ENCODE measurements at regions not wholly inside any gene's neighbourhood (a gene's known extent, or its start where the extent isn't known, plus 50 kb on each side); places are given as distances from the start of the nearest gene placed in this dataset.

DNA sequence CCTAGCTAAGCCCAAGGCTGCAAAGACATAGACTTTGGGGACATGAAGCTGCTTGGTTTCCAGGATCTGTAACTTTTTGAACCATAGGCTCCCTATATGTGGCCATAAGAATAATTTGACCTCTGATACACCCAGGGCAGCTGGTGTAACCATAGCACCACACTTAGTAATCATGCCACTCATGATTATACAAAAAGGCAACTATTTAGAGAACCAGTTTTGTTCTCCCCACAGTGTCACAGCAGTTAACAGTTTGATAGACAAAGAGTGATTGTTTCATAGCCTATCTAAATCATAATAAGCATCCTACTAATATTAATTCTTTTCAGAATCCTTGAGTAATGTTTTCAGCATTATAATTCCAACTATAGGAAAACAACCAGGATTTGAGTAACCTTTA, 334.9 kb downstream of the NEK10 start:
- DNase-seq (ENCODE audit: low spot score) = no peak
- Histone ChIP-seq H3K4me2 (ENCODE audit: low read depth, low read length) (no peak overlapping the region), H3K9me3 (ENCODE audit: low read length) (no peaks in the 10 kb centered on the region), H3K4me3 (replicated peaks in 1 of 3; ENCODE audit: insufficient read depth in 1 of 3, low read depth in 2 of 3, low read length in 3 of 3) (no peak overlapping the region), H4K20me1 (ENCODE audit: insufficient read depth, low read length) (no peaks in the 10 kb centered on the region), H3K79me2 (ENCODE audit: insufficient read depth, low read length) (no peaks in the 10 kb centered on the region), H3K36me3 (replicated peaks in 1 of 2; ENCODE audit: control insufficient read depth in 1 of 2, insufficient read depth in 2 of 2, low read length in 2 of 2) (no peaks in the 10 kb centered on the region), H3K27me3 (ENCODE audit: control insufficient read depth in 1 of 2, insufficient read depth in 2 of 2, low read length in 2 of 2) (no peaks in the 10 kb centered on the region), H3K27ac (ENCODE audit: extremely low read length, insufficient read depth, low read length) (no peak overlapping the region), H3K4me1 (ENCODE audit: insufficient read depth, low read length) (no peaks in the 10 kb centered on the region), H3K9ac (ENCODE audit: insufficient read depth, low read depth, low read length) (no peak overlapping the region), H2AFZ (ENCODE audit: low read length) (no peak overlapping the region)
- no TSS peak for BruUV-seq (replicated peaks)
- in situ Hi-C loops (cut with HindIII; ENCODE audit: extremely low pct_ligation_motif_present, low pct_unique_long_range_greater_than_20kb) = no loop called here
- FAIRE-seq = no peak
- TF ChIP-seq CEBPB (IDR thresholded peaks at IDR 0.05; ENCODE audit: borderline replicate concordance, low read depth, low read length) (no peak), ZNF513 (CRISPR knock-in tag; conservative IDR thresholded peaks at IDR 0.05) (no peak), EED (CRISPR knock-in tag; IDR thresholded peaks at IDR 0.05) (no peak), ZNF546 (CRISPR knock-in tag; conservative IDR thresholded peaks at IDR 0.05) (no peak), ZFP62 (CRISPR knock-in tag; IDR thresholded peaks at IDR 0.05) (no peak), ZNF639 (CRISPR knock-in tag; conservative IDR thresholded peaks at IDR 0.05) (no peak), AGO2 (optimal IDR thresholded peaks at IDR 0.05; ENCODE audit: low read depth, low read length) (no peak)
- ChIA-PET CTCF (ENCODE audit: low intra/inter-chr PET ratio, low total read pairs) (no interaction called here), POLR2A (no interaction called here)
- intact Hi-C loops (cut with micrococcal nuclease; ENCODE audit: unreplicated experiment) = no loop called here
- ATAC-seq = no peak

DNA sequence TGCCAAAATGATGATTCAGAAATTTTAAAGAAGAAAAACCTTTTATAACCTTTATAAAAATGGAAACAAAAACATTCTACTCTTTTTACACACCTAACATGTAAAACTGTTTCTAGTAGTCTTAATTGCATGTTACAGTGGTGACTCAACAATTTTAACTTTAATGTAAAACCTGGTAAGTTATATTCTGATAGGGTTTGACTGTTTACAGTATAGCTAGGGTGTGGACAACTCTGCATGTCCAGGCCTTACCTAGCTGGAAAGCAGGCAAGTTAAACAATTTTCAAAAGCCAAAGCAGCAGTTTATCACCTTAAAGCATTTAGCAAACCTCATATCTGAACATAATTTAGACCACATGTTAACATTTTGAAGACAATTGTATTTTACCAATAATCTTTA, 328.5 kb downstream of the NEK10 start:
- no peak for ATAC-seq
- no peaks in the 10 kb centered on the region for H4K20me1 ChIP-seq (ENCODE audit: insufficient read depth, low read length)
- TF ChIP-seq CENPT (CRISPR knock-in tag; IDR thresholded peaks at IDR 0.05; ENCODE audit: low read depth) (no peak), WIZ (CRISPR knock-in tag; IDR thresholded peaks at IDR 0.05) (no peak), PHF21A (CRISPR knock-in tag; IDR thresholded peaks at IDR 0.05) (no peak), MEIS2 (CRISPR knock-in tag; IDR thresholded peaks at IDR 0.05) (no peak), ZNF180 (CRISPR knock-in tag; IDR thresholded peaks at IDR 0.05; ENCODE audit: borderline replicate concordance, low read depth) (no peak), ZNF451 (CRISPR knock-in tag; IDR thresholded peaks at IDR 0.05) (no peak), NR1H2 (CRISPR knock-in tag; IDR thresholded peaks at IDR 0.05; ENCODE audit: borderline replicate concordance, low read depth) (no peak), KDM6A (CRISPR knock-in tag; IDR thresholded peaks at IDR 0.05; ENCODE audit: low read depth) (no peak), ZBTB20 (CRISPR knock-in tag; IDR thresholded peaks at IDR 0.05; ENCODE audit: borderline replicate concordance, low read depth) (no peak), IRF2 (CRISPR knock-in tag; IDR thresholded peaks at IDR 0.05) (no peak)

More for the DNA sequence above, 328.5 kb downstream of the NEK10 start:
- no peak overlapping the region for H2AFZ ChIP-seq (ENCODE audit: low read length)
- no peaks in the 10 kb centered on the region for H3K27me3 ChIP-seq (ENCODE audit: control insufficient read depth in 1 of 2, insufficient read depth in 2 of 2, low read length in 2 of 2)
- intact Hi-C loops (cut with micrococcal nuclease; ENCODE audit: unreplicated experiment) (no loop called here), in situ Hi-C loops (cut with HindIII; ENCODE audit: extremely low pct_ligation_motif_present, low pct_unique_long_range_greater_than_20kb) (no loop called here)
- H3K27ac ChIP-seq (ENCODE audit: extremely low read length, insufficient read depth, low read length) = no peak overlapping the region
- H3K4me3 ChIP-seq (replicated peaks in 1 of 3; ENCODE audit: insufficient read depth in 1 of 3, low read depth in 2 of 3, low read length in 3 of 3) = no peak overlapping the region
- no TSS peak for BruUV-seq (replicated peaks)
- no peaks in the 10 kb centered on the region for H3K9me3 ChIP-seq (ENCODE audit: low read length)
- ChIA-PET POLR2A (no interaction called here), CTCF (ENCODE audit: low intra/inter-chr PET ratio, low total read pairs) (no interaction called here)
- H3K4me1 ChIP-seq (ENCODE audit: insufficient read depth, low read length) = no peaks in the 10 kb centered on the region
- DNase-seq (ENCODE audit: low spot score) (no peak), FAIRE-seq (no peak)
- no peak overlapping the region for H3K4me2 ChIP-seq (ENCODE audit: low read depth, low read length)
- H3K79me2 ChIP-seq (ENCODE audit: insufficient read depth, low read length) = no peaks in the 10 kb centered on the region
- no peak overlapping the region for H3K9ac ChIP-seq (ENCODE audit: insufficient read depth, low read depth, low read length)
- H3K36me3 ChIP-seq (replicated peaks in 1 of 2; ENCODE audit: control insufficient read depth in 1 of 2, insufficient read depth in 2 of 2, low read length in 2 of 2) = no peaks in the 10 kb centered on the region

Measured in HepG2 (cell line).